Large intestine (tissue), 3 donors: ENCODE measurements at regions not wholly inside any gene's neighbourhood (a gene's known extent, or its start where the extent isn't known, plus 50 kb on each side); places are given as distances from the start of the nearest gene placed in this dataset.
"Not testable (repeated sequence)": the region's sequence is repeated elsewhere in the genome, so short reads cannot be mapped to it uniquely, and the experiment has no call there.

ENCODE experiments used
- DNase-seq, 2 donors: peaks; one replicate each; pipeline versions ENCODE4 v3.0.0 to v3.0.0-alpha.2; 2013
- H3K27ac ChIP-seq: one replicate; pipeline ENCODE4 v1.5.1; 2013; ENCODE audit warnings: low read length
- H3K27me3 ChIP-seq: 2 replicates; pipeline ENCODE4 v1.6.1; 2013; ENCODE audit warnings: low read length; ENCODE audit not compliant: control insufficient read depth, insufficient read depth
- H3K36me3 ChIP-seq: 2 replicates; pipeline ENCODE4 v1.6.1; 2013; ENCODE audit warnings: low read length; ENCODE audit not compliant: control insufficient read depth, insufficient read depth
- H3K4me1 ChIP-seq: one replicate; pipeline ENCODE4 v1.6.1; 2013; ENCODE audit warnings: low read length; ENCODE audit not compliant: control insufficient read depth, insufficient read depth
- H3K4me3 ChIP-seq: one replicate; pipeline ENCODE4 v1.5.1; 2013; ENCODE audit warnings: low read length
- H3K9me3 ChIP-seq: one replicate; pipeline ENCODE4 v1.6.1; 2013; ENCODE audit warnings: mild to moderate bottlenecking, low read depth, low read length, moderate library complexity; ENCODE audit not compliant: control insufficient read depth
- whole genome bisulfite sequencing: methylation state at CpG from one replicate; pipeline ENCODE4 v1.1.5; 2013; ENCODE audit warnings: low lambda C conversion rate; ENCODE audit not compliant: insufficient coverage; 5-methylcytosine and 5-hydroxymethylcytosine counted together

DNA sequence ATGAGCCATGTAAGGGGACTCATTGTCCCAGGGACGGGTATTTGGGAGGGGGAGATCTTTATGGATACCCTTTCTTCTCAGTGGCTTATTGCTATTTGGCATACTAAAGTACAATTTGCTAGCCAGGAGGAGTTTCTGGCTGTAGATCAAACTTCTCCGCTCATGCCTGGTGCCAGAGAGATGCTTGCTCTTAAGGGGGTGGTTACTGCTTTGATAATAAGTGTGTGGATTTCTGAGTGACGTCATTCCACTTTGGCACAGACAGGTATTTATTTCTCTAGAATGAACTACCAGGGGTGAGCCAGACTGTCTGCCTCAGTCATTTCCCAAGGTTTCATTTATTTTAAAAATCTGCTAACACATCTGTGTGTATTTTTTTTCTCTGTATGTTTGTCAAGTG is 131.1 kb downstream of the SRGAP2 start:
- not testable (repeated sequence) for H3K27me3 ChIP-seq, DNase-seq, H3K4me3 ChIP-seq, H3K36me3 ChIP-seq, H3K27ac ChIP-seq, H3K4me1 ChIP-seq, H3K9me3 ChIP-seq
- no CpG with 5 or more reads among the region's 3 CpGs for WGBS

DNA sequence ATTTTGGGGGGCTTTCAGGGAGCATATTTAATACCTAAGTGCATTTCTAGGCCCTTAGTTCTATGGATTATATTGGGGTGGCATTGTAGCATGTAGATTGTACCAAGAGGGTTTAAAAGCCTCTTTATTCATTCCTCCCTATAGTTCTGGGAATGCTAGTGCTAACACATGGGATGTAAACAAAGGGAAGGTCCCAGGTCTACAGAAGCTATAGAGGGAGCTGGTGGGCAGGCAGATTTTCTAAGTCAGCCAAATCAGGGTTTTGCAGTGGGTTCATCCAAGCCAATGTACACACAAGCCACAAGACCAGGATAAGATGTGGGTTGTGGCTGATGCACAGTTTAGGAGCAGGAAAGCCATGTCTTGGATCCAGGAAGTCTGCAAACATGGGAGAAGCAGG is 131.8 kb downstream of the SRGAP2 start:
- H3K27me3 ChIP-seq, H3K27ac ChIP-seq, H3K9me3 ChIP-seq, H3K4me1 ChIP-seq, H3K36me3 ChIP-seq, DNase-seq, H3K4me3 ChIP-seq: not testable (repeated sequence)

DNA sequence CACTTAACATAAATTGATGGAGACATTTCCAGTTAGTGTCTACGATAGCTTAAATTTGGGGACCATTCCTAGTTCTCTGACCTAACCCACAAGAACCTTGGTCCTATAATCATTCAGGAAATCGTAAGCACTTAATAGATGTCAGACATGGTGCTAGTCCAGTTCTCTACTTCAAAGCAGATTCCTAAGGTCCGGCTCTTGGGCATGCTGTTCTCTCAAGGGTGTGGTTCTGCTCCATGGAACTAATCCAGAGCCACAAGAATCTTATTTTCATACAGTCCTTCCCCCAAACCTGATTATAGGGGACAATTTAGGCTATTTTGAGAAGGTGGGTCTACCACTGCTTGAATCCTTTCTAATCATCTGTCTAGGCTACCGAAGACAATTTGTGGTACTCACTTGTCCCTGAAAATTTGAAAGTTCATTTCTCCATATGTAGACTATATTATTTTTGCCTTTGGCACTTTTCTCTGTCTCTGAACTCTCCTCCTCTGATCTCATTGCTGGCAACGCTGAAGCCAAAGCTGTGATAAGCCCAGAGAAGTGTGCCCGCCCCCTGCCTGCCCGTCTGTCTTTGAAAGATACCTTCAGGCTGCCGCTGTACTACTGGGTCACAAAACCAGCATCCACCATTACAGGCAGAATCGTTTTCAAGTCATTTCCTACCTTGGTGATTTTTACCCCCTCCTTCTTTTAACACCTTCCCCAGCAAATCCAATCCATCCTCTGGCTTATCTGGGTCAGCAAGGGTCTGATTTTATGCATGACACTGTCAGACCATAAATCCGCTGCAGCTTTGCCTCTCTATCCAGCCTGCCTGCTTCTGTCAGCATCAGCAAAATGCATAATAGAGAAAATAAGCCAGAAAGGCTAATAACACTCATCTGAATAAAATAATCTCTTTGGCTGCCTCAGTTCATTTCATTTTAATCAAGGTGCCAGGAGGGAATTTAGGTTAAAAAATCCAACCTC is 132.8 kb downstream of the SRGAP2 start:
- H3K27me3 ChIP-seq, H3K27ac ChIP-seq, H3K4me1 ChIP-seq, H3K9me3 ChIP-seq, H3K36me3 ChIP-seq, DNase-seq, H3K4me3 ChIP-seq: not testable (repeated sequence)
- no CpG with 5 or more reads among the region's 10 CpGs for WGBS

DNA sequence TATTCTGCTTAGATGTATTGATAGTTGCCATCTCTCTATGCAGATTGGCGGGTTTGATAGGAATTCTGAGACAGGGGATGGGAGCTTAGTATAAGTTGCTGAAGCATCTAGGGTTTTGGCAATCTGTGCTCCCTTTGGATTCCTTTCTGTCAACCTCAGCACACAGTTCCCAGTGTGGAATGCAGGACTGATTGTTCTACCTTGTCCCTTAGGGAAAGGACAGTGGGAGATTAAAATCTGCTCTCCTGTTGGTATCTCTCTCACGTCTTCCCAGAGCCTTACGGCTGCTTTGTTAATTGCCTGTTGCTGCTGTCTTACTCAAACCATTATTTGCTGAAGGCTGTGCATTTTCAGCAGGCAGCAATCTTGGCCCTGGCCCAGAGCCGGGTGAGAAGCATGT is 133.3 kb upstream of the IKBKE start:
- H3K27ac ChIP-seq, result not testable (repeated sequence)

DNA sequence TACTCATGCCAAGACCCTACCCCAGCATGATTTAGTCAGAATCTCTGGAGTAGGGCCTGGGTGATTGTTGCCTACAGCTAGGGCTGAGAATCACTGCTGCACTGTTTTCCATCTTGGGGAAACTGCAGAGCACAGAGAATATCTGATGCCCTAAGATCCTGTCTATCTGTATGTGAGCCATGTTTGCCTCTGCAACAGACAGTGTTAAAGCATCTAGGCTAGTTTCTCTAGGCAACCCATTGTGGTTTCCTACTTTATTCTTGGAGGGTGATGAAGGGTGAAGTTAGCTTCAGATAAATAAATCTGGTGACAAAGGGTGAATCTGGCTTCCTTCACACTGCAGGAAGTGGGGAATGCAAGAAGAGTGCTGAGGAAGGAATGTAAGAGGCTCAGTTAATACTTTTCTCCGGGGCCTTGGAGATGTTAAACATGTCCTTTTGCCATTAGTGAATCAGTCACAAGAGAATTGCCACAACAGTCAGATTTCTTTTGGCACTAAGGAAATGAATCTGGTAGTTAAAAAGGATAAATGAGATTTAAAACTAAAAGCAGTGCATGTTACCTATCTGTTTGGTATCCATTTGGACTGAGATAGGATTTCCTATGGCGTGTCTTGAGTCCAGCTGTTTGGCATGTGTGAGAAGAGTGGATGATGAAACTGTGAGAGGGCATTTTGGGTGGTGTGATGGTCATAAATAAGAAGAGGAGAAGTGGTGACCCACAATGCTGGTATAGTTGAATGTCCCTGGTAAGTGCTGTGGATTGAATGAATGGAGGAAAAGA is 119.6 kb upstream of the IKBKE start:
- DNase-seq, H3K4me3 ChIP-seq, H3K4me1 ChIP-seq, H3K27me3 ChIP-seq, H3K27ac ChIP-seq, H3K9me3 ChIP-seq, H3K36me3 ChIP-seq: not testable (repeated sequence)
- no CpG with 5 or more reads among the region's 2 CpGs for WGBS

More for the DNA sequence above, 133.3 kb upstream of the IKBKE start:
- H3K4me1 ChIP-seq, H3K4me3 ChIP-seq, H3K9me3 ChIP-seq, H3K36me3 ChIP-seq, H3K27me3 ChIP-seq, DNase-seq: not testable (repeated sequence)
- WGBS, result no CpG with 5 or more reads among the region's 4 CpGs

DNA sequence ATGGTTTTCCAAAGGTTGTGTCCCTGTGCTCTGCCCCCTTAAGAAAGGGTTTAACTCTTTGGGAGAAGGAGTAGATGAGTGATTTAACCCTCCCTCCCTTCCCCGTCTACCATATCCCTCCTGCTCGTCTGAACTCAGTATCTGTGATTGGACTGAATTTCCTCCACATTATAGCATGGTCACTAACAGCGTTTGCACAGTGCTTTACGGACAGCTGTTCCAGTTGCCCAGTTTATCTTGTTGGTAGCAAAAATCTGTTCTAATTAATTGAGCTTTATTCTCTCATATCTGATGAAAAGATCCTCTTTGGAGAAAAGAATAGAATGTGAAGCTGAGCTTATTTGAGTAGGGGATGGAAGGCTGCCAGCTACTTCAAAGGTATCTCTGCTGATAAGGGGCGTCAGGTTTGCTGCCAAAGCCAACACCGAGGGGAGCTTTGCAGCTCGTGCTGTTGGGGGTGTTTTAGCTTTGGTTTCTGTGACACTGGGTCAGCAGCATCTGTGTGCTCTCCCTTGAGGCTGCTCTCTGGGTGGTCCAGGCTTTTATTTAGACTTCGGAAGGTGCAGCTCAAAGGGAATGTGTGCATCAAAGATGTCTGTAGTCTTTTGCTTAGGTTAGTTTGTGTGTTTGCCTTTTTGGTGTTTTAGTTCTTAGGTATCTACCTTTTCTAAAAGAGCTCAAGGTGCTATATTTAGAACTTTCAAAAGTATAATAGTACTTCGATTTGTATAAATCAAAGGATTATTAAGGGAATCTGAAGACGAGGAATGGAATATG is 118.8 kb upstream of the IKBKE start:
- H3K27ac ChIP-seq, H3K4me3 ChIP-seq, H3K36me3 ChIP-seq, H3K9me3 ChIP-seq, DNase-seq, H3K27me3 ChIP-seq, H3K4me1 ChIP-seq: not testable (repeated sequence)
- WGBS, result no CpG with 5 or more reads among the region's 10 CpGs

DNA sequence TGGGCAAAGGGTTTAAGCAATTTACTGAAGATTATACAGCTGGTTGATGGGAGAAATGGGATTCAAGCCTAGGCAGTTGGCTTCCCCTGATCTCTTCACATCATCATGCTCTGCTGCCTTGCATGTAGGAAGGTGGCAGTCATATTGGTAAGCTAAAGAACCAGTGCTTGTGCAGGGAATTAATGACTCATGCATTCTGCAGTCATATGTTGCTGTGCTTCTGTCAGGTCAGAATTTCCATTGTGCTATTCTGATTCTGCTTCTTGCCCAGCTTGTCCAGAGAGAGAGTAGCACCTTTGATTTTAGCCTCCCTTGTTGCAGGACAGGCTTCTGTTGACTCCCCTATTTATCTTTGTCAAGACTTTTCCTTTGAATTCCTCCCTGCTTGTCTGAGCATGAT is 114.0 kb upstream of the IKBKE start:
- not testable (repeated sequence) for DNase-seq, H3K4me1 ChIP-seq, H3K27me3 ChIP-seq, H3K9me3 ChIP-seq, H3K36me3 ChIP-seq, H3K4me3 ChIP-seq, H3K27ac ChIP-seq

DNA sequence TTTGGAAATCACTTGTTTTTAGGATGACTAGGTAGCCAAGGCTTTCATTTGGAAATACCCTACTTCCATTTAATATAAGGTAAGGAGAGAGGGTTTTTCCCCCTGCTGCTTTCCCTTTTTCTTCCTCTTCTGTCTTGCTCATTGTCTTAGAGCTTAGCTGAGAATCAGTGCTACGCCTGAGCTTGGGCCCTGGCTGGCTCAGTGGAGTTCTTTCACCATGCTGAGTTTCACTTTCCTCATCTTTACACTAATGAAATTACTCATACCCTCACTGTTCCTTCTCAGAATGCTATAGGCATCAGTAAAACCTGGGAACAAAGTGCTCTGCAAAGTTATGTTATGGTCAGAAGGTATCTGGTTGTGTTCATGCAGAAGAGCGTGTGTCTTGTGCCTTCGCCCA is 112.3 kb upstream of the IKBKE start:
- not testable (repeated sequence) for H3K27ac ChIP-seq, DNase-seq, H3K27me3 ChIP-seq, H3K4me1 ChIP-seq, H3K9me3 ChIP-seq, H3K4me3 ChIP-seq, H3K36me3 ChIP-seq
- no CpG with 5 or more reads among the region's 3 CpGs for WGBS

DNA sequence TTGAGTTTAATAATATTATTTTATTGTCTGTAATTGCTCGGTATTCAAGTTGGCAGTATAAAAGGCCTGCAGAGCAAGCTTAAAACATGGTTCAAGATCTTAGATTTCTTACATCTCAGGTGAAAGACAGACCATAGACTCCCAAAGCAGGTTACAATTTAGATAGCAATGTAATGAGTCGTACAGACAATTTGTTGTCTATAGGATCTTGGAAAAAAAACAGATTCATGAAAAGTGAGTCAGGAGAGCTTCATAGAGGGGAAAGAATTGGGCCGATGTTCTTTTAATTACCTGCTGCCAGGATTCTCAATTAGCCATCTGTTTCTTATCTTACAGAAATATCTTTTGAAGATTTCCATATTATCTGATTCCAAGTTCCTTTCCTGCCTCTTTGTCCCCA is 111.5 kb upstream of the IKBKE start:
- not testable (repeated sequence) for DNase-seq, H3K4me1 ChIP-seq, H3K27me3 ChIP-seq, H3K36me3 ChIP-seq, H3K27ac ChIP-seq, H3K9me3 ChIP-seq, H3K4me3 ChIP-seq
- WGBS, result no CpG with 5 or more reads among the region's 3 CpGs

DNA sequence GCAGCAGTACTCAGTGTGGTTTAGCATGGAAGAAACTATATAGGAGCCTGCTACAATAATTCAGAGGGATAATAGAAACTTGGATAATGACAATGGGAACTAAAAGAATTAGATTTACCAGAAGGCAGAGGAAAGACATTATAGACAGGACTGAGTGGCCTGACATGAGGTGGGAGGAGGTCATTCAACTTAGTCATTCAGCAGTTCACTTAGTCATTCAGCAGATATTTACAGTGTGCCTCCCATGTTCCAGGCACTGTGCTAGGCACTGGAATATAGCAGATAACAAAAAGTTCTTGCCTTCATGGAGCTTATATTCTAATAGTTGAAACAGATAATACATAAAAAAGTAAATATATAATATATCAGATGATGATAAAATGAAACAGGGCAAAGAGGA is 110.9 kb upstream of the IKBKE start:
- DNase-seq, H3K4me3 ChIP-seq, H3K4me1 ChIP-seq, H3K27me3 ChIP-seq, H3K36me3 ChIP-seq, H3K27ac ChIP-seq, H3K9me3 ChIP-seq: not testable (repeated sequence)
